Endothelial cell of umbilical vein (primary cell): ENCODE measurements at regions not wholly inside any gene's neighbourhood (a gene's known extent, or its start where the extent isn't known, plus 50 kb on each side); places are given as distances from the start of the nearest gene placed in this dataset.

Experiments used
- BruUV-seq: library from RNA; stranded (reverse); fragments of 400-500 nt; replicated peaks from 2 replicates; lab custom pipeline; 2021; lab: Mats Ljungman, UMichigan
- CTCF ChIA-PET: fragments of 300-600, 350-600 bp; sonication (Branson Sonifier 250); formaldehyde crosslinking; loops from one replicate; lab custom pipeline; 2021; ENCODE audit warnings: antibody characterized with exemption, inconsistent platforms; lab: Charles Lee
- POLR2A ChIA-PET: fragments of 300-600, 350-600 bp; sonication (Branson Sonifier 250); formaldehyde crosslinking; loops from one replicate; lab custom pipeline; 2021; ENCODE audit warnings: antibody characterized with exemption, inconsistent platforms; lab: Charles Lee
- DNase-seq: peaks from one replicate; pipeline ENCODE4 v3.0.0-alpha.2; 2011; ENCODE audit warnings: low read depth, low spot score
- FAIRE-seq: peaks from 2 replicates; lab custom pipeline; 2011; peaks lifted over from hg19 to GRCh38; lab: Jason Lieb, UNC
- H2AFZ ChIP-seq: 2 replicates; pipeline ENCODE4 v1.6.0; 2012; ENCODE audit warnings: low read depth, low read length, control low read depth, inconsistent platforms
- H3K27ac ChIP-seq: 2 replicates; pipeline ENCODE4 v1.5.1; 2011; ENCODE audit warnings: low read depth, mild to moderate bottlenecking, control low read depth, low read length, moderate library complexity; ENCODE audit not compliant: insufficient read depth
- H3K27me3 ChIP-seq, 2 experiments: 2 replicates each; pipeline versions ENCODE4 v1.6.0 to v1.6.1; 2011; ENCODE audit warnings: low read length in 2 of 2, mixed read lengths in 1 of 2; ENCODE audit not compliant: control insufficient read depth in 2 of 2, insufficient read depth in 2 of 2
- H3K36me3 ChIP-seq, 2 experiments: 2 replicates in 1 of 2; 3 replicates in 1 of 2; pipeline ENCODE4 v1.5.1; 2011; ENCODE audit warnings: low read length in 2 of 2, mild to moderate bottlenecking in 1 of 2, moderate library complexity in 1 of 2; ENCODE audit not compliant: control insufficient read depth in 2 of 2, insufficient read depth in 2 of 2; ENCODE audit errors: extremely low read depth in 1 of 2
- H3K4me1 ChIP-seq: 3 replicates; pipeline ENCODE4 v1.5.1; 2011; ENCODE audit warnings: mild to moderate bottlenecking, low read length; ENCODE audit not compliant: control insufficient read depth, insufficient read depth; ENCODE audit errors: extremely low read depth
- H3K4me2 ChIP-seq: 2 replicates; pipeline ENCODE4 v1.6.1; 2011; ENCODE audit warnings: low read length, control low read depth, mixed read lengths; ENCODE audit not compliant: insufficient read depth
- H3K4me3 ChIP-seq, 3 experiments: fragments of 200-600 bp in 1 of 3; sonication (generic), shearing (Covaris generic) in 1 of 3; replicated peaks in 1 of 3; 2 replicates each; pipeline ENCODE4 v1.5.1; 2011 to 2016; ENCODE audit warnings: control low read depth in 3 of 3, low read length in 3 of 3, mild to moderate bottlenecking in 2 of 3, inconsistent platforms in 1 of 3, low read depth in 1 of 3, moderate library complexity in 1 of 3; ENCODE audit not compliant: insufficient read depth in 1 of 3
- H3K79me2 ChIP-seq: 2 replicates; pipeline ENCODE4 v1.6.0; 2012; ENCODE audit warnings: low read length, inconsistent platforms; ENCODE audit not compliant: control insufficient read depth, insufficient read depth
- H3K9ac ChIP-seq: replicated peaks from 2 replicates; pipeline ENCODE3; 2011; ENCODE audit warnings: low read length, control low read depth; ENCODE audit not compliant: insufficient read depth; ENCODE audit errors: extremely low read depth
- H3K9me1 ChIP-seq: replicated peaks from 3 replicates; pipeline ENCODE4 v1.6.0; 2011; ENCODE audit warnings: mild to moderate bottlenecking, low read length; ENCODE audit not compliant: control insufficient read depth, insufficient read depth; ENCODE audit errors: extremely low read depth
- H3K9me3 ChIP-seq: replicated peaks from 2 replicates; pipeline ENCODE4 v1.5.1; 2012; ENCODE audit warnings: low read length, inconsistent platforms; ENCODE audit not compliant: control insufficient read depth, insufficient read depth
- H4K20me1 ChIP-seq: replicated peaks from 2 replicates; pipeline ENCODE3; 2011; ENCODE audit warnings: mild to moderate bottlenecking, low read length; ENCODE audit not compliant: control insufficient read depth, insufficient read depth; ENCODE audit errors: extremely low read depth
- EZH2 ChIP-seq: IDR thresholded peaks from 2 replicates; pipeline ENCODE4 v1.6.1; 2012; ENCODE audit warnings: borderline replicate concordance, low read depth, mild to moderate bottlenecking, moderate library complexity, low read length, inconsistent platforms; ENCODE audit not compliant: severe bottlenecking
- FOS ChIP-seq: IDR thresholded peaks from 2 replicates; pipeline ENCODE4 v1.6.1; 2011; ENCODE audit warnings: mild to moderate bottlenecking, low read length, moderate library complexity, borderline replicate concordance; ENCODE audit not compliant: insufficient read depth
- GATA2 ChIP-seq: IDR thresholded peaks from 2 replicates; pipeline ENCODE4 v1.7.0; 2011; ENCODE audit warnings: low read depth, mild to moderate bottlenecking, moderate library complexity, mixed read lengths, low read length; ENCODE audit not compliant: insufficient read length, insufficient read depth
- JUN ChIP-seq: IDR thresholded peaks from 2 replicates; pipeline ENCODE4 v1.6.1; 2011; ENCODE audit warnings: borderline replicate concordance, low read depth; ENCODE audit not compliant: insufficient read length, insufficient read depth
- MAX ChIP-seq: IDR thresholded peaks from 2 replicates; pipeline ENCODE4 v1.6.1; 2011; ENCODE audit not compliant: insufficient read depth, insufficient read length
- MYC ChIP-seq: IDR thresholded peaks from one replicate; pipeline ENCODE4 v1.6.1; 2011; ENCODE audit warnings: mild to moderate bottlenecking, low read depth, low read length
- POLR2A ChIP-seq: IDR thresholded peaks from 2 replicates; pipeline ENCODE4 v1.6.1; 2012; ENCODE audit warnings: low read depth, mild to moderate bottlenecking, control low read depth, low read length
- POLR2AphosphoS5 ChIP-seq: IDR thresholded peaks from 2 replicates; pipeline ENCODE4 v1.6.1; 2012; ENCODE audit warnings: low read depth, mild to moderate bottlenecking, control low read depth, low read length, moderate library complexity; ENCODE audit not compliant: insufficient read depth
- dilution Hi-C: fragments of 300-500 bp; cut with MboI; formaldehyde crosslinking; loops from one replicate; pipeline ENCODE4 v1.15.0; 2019; ENCODE audit warnings: low sequenced_read_pairs; ENCODE audit not compliant: extremely low pct_ligation_motif_present
- intact Hi-C: fragments of 100-400 bp; cut with micrococcal nuclease; formaldehyde crosslinking; loops from one replicate; pipeline ENCODE4 v1.10.0; 2022
- TF ChIP-seq, protein P1 (sequence below), 2 donors: IDR thresholded peaks; 1 replicate in 1 of 2; 2 replicates in 1 of 2; pipeline ENCODE4 v1.5.1; 2011; ENCODE audit warnings: low read length in 2 of 2, mild to moderate bottlenecking in 2 of 2, moderate library complexity in 2 of 2, control low read depth in 1 of 2, inconsistent platforms in 1 of 2, low read depth in 1 of 2; ENCODE audit not compliant: insufficient read depth in 1 of 2; ENCODE audit errors: extremely low read depth in 1 of 2

DNA sequence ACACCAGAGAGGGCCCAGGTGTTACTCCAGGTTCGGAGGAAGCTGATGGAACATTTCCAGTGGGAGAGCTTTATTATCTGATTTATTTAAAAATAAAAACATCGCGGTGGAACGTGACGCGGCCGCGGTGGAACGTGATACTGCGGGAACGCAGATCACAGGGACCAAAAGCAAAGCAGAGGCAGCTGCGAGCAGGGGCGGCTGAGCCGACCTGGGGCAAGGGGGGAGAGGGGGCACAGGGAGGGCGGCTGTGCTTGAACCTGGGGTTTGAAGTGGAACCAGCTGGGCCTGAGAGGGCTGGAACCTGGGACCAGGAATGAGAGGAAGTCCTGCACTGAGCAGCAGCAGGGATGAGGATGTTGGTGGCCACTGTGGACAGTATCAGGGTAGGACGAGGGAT is 583.5 kb upstream of the SALL3 start:
- BruUV-seq: no TSS peak
- dilution Hi-C loops (no loop called here), intact Hi-C loops (no loop called here)
- H3K4me2 ChIP-seq: no peak overlapping the region
- H3K9ac ChIP-seq: no peak overlapping the region
- no peaks in the 10 kb centered on the region for H3K4me1 ChIP-seq
- CTCF ChIA-PET: no interaction called here
- H3K79me2 ChIP-seq: no peaks in the 10 kb centered on the region
- DNase-seq (no peak), FAIRE-seq (no peak)
- H3K9me1 ChIP-seq: no peaks in the 10 kb centered on the region
- no peaks in the 10 kb centered on the region for H3K36me3 ChIP-seq
- H3K9me3 ChIP-seq: peaks cover 6% of the 10 kb centered on the region
- no peaks in the 10 kb centered on the region for H3K27me3 ChIP-seq
- TF ChIP-seq JUN (no peak), EZH2 (no peak), MAX (no peak), POLR2AphosphoS5 (no peak), MYC (no peak), FOS (no peak), GATA2 (no peak), POLR2A (no peak)
- TF ChIP-seq, protein P1, sequence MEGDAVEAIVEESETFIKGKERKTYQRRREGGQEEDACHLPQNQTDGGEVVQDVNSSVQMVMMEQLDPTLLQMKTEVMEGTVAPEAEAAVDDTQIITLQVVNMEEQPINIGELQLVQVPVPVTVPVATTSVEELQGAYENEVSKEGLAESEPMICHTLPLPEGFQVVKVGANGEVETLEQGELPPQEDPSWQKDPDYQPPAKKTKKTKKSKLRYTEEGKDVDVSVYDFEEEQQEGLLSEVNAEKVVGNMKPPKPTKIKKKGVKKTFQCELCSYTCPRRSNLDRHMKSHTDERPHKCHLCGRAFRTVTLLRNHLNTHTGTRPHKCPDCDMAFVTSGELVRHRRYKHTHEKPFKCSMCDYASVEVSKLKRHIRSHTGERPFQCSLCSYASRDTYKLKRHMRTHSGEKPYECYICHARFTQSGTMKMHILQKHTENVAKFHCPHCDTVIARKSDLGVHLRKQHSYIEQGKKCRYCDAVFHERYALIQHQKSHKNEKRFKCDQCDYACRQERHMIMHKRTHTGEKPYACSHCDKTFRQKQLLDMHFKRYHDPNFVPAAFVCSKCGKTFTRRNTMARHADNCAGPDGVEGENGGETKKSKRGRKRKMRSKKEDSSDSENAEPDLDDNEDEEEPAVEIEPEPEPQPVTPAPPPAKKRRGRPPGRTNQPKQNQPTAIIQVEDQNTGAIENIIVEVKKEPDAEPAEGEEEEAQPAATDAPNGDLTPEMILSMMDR (IDR thresholded peaks at IDR 0.05; ENCODE audit: extremely low read depth in 1 of 2, insufficient read depth in 1 of 2, low read depth in 1 of 2, low read length in 2 of 2): no peak
- no peak overlapping the region for H3K4me3 ChIP-seq
- POLR2A ChIA-PET: no interaction called here
- H3K27ac ChIP-seq: no peak overlapping the region
- H4K20me1 ChIP-seq: no peaks in the 10 kb centered on the region
- no peak overlapping the region for H2AFZ ChIP-seq
